Esophagus squamous epithelium (tissue), 4 donors: ENCODE measurements at regions not wholly inside any gene's neighbourhood (a gene's known extent, or its start where the extent isn't known, plus 50 kb on each side); places are given as distances from the start of the nearest gene placed in this dataset.
"Not testable (repeated sequence)": the region's sequence is repeated elsewhere in the genome, so short reads cannot be mapped to it uniquely, and the experiment has no call there.

ENCODE experiments used
- POLR2A ChIP-seq, 4 donors: fragments of 450-650 bp; IDR thresholded peaks; one replicate each; pipeline ENCODE4 v1.6.1; 2017; ENCODE audit warnings: antibody characterized with exemption in 4 of 4, mild to moderate bottlenecking in 4 of 4, moderate library complexity in 3 of 4
- TF ChIP-seq, protein P1 (sequence below), 6 experiments: fragments of 450-650 bp in 4 of 6; fragments of 200-600 bp in 2 of 6; sonication (generic) in 2 of 6; IDR thresholded peaks; one replicate each; pipeline ENCODE4 v1.5.1; 2016 to 2019; ENCODE audit warnings: antibody characterized with exemption in 6 of 6, mild to moderate bottlenecking in 4 of 6, moderate library complexity in 4 of 6

DNA sequence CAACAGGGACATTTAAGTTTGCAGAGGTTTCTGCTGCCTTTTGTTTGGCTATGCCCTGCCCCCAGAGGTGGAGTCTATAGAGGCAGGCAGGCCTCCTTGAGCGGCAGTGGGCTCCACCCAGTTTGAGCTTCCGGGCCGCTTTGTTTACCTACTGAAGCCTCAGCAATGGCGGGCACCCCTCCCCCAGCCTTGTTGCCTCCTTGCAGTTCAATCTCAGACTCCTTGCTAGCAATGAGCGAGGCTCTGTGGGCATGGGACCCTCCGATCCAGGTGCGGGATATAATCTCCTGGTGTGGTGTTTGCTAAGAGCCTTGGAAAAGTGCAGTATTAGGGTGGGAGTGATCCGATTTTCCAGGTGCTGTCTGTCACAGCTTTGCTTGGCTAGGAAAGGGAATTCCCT lies 831.7 kb downstream of the RAPGEF2 start:
- TF ChIP-seq POLR2A (IDR thresholded peaks at IDR 0.05): not testable (repeated sequence)
- TF ChIP-seq, protein P1, sequence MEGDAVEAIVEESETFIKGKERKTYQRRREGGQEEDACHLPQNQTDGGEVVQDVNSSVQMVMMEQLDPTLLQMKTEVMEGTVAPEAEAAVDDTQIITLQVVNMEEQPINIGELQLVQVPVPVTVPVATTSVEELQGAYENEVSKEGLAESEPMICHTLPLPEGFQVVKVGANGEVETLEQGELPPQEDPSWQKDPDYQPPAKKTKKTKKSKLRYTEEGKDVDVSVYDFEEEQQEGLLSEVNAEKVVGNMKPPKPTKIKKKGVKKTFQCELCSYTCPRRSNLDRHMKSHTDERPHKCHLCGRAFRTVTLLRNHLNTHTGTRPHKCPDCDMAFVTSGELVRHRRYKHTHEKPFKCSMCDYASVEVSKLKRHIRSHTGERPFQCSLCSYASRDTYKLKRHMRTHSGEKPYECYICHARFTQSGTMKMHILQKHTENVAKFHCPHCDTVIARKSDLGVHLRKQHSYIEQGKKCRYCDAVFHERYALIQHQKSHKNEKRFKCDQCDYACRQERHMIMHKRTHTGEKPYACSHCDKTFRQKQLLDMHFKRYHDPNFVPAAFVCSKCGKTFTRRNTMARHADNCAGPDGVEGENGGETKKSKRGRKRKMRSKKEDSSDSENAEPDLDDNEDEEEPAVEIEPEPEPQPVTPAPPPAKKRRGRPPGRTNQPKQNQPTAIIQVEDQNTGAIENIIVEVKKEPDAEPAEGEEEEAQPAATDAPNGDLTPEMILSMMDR (IDR thresholded peaks at IDR 0.05): not testable (repeated sequence)
